ENCODE measurements at regions not wholly inside any gene's neighbourhood (a gene's known extent, or its start where the extent isn't known, plus 50 kb on each side); places are given as distances from the start of the nearest gene placed in this dataset.

DNA sequence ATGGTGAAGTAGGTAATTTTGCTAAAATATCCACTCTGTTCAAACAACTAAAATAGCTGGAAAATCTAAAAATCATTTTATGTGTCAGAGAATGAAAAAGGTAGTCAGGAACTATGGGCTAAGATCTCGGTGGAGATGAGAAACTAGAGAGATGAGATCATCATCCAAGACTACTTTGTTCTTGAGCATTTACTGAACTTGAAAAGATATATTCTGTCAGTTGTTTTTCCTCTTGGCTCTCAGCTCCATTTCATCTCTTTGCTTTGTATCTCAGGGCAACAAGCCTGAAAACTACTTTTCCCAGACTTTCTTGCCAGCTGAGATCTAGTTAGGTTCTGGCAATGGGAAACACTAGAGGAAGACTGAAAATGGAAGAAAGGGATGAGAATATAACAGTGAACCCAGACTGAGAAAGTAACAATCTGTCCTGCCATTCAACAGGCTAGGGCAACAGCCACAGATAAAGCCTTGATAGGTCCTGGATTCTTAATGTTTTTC is 346.2 kb upstream of the MEX3C start:
- H4K20me1 ChIP-seq (ENCODE audit: control insufficient read depth, extremely low read depth, insufficient read depth, low read length), result no peaks in the 10 kb centered on the region

DNA sequence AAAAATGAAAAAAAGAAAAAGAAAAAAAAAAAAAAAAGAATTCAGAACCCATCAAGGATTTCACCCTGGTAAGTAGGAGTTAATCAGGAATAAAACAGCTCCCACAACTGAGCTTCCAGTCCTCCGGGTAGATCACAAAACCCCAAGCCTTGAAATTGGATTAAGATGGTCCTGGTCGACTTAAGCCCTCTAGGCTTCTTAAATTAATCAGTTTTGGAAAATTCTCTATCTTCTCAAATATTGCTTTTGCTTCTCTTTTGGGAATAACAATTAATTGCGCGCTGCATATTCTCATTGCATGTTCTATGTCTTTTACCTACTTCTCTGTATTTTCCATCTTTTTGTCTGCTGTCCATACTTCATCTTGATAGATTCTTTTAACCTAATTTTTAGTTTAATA is 348.0 kb upstream of the MEX3C start:
- no peak overlapping the region for H3K27ac ChIP-seq (ENCODE audit: insufficient read depth, low read length)
- no peaks in the 10 kb centered on the region for H3K79me2 ChIP-seq (ENCODE audit: control insufficient read depth, insufficient read depth, low read length)

More for the DNA sequence above, 346.2 kb upstream of the MEX3C start:
- H3K36me3 ChIP-seq (ENCODE audit: control insufficient read depth, insufficient read depth, low read length), result no peaks in the 10 kb centered on the region
- H3K27me3 ChIP-seq (ENCODE audit: control insufficient read depth, insufficient read depth, low read length), result no peaks in the 10 kb centered on the region
- no peaks in the 10 kb centered on the region for H3K4me1 ChIP-seq (ENCODE audit: control insufficient read depth, extremely low read depth, insufficient read depth, low read length)
- no peak overlapping the region for H3K4me3 ChIP-seq (replicated peaks in 1 of 4; ENCODE audit: control extremely low read depth in 1 of 4, insufficient read depth in 1 of 4, low read depth in 3 of 4, low read length in 4 of 4)
- TF ChIP-seq, protein P1, sequence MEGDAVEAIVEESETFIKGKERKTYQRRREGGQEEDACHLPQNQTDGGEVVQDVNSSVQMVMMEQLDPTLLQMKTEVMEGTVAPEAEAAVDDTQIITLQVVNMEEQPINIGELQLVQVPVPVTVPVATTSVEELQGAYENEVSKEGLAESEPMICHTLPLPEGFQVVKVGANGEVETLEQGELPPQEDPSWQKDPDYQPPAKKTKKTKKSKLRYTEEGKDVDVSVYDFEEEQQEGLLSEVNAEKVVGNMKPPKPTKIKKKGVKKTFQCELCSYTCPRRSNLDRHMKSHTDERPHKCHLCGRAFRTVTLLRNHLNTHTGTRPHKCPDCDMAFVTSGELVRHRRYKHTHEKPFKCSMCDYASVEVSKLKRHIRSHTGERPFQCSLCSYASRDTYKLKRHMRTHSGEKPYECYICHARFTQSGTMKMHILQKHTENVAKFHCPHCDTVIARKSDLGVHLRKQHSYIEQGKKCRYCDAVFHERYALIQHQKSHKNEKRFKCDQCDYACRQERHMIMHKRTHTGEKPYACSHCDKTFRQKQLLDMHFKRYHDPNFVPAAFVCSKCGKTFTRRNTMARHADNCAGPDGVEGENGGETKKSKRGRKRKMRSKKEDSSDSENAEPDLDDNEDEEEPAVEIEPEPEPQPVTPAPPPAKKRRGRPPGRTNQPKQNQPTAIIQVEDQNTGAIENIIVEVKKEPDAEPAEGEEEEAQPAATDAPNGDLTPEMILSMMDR (conservative IDR thresholded peaks at IDR 0.05 in 1 of 2, IDR thresholded peaks at IDR 0.05 in 1 of 2; ENCODE audit: low read depth in 1 of 2, low read length in 2 of 2), result no peak
- no peak for TF ChIP-seq EZH2 (IDR thresholded peaks at IDR 0.05; ENCODE audit: low read length, missing control alignments)
- no peak for DNase-seq (ENCODE audit: low read depth in 2 of 2)
- no peaks in the 10 kb centered on the region for H3K9me3 ChIP-seq (ENCODE audit: control insufficient read depth, insufficient read depth, low read depth, low read length)
- no peak overlapping the region for H3K9ac ChIP-seq (ENCODE audit: insufficient read depth, low read length)
- H3K4me2 ChIP-seq (ENCODE audit: extremely low read depth, insufficient read depth, low read length), result no peak overlapping the region
- H3K79me2 ChIP-seq (ENCODE audit: control insufficient read depth, insufficient read depth, low read length), result no peaks in the 10 kb centered on the region
- H2AFZ ChIP-seq (ENCODE audit: low read length), result no peak overlapping the region
- H3K27ac ChIP-seq (ENCODE audit: insufficient read depth, low read length), result no peak overlapping the region

DNA sequence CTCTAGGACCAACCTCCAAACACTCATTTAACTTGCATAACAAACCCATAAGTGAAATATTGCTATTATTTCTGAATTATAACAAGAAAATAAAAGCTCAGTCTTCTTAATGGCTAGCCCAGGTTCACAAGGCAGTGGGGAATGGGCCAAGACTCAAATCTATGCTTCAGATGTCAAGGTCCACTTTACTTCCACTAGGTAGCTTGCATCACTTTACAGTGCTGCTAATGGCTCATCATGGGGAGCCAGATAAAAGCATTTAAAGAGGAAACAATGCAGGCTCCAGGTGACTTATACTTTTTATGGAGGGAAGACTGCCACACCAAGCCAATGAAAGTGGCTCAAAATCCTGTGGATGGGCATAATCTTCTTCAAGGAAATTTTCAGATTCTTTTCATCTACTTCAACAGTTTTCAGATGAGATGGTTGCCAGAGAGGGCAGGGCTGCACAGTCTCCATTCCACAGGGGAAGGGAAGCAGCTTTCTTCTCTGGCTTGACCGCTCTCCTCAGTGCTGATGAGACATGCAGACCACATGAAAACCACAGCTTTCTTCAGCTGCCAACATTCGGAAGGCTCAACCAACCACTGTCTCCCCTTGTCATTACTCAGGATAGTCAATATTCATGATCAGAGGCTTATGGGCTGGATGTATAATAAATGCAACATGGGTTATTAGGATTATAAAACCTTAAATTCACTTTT is 361.9 kb upstream of the MEX3C start:
- H3K9me3 ChIP-seq (ENCODE audit: control insufficient read depth, insufficient read depth, low read depth, low read length), result no peaks in the 10 kb centered on the region
- H2AFZ ChIP-seq (ENCODE audit: low read length), result no peak overlapping the region
- TF ChIP-seq, protein P1 (conservative IDR thresholded peaks at IDR 0.05 in 1 of 2, IDR thresholded peaks at IDR 0.05 in 1 of 2; ENCODE audit: low read depth in 1 of 2, low read length in 2 of 2), result no peak
- no peak for TF ChIP-seq EZH2 (IDR thresholded peaks at IDR 0.05; ENCODE audit: low read length, missing control alignments)
- no peaks in the 10 kb centered on the region for H3K4me1 ChIP-seq (ENCODE audit: control insufficient read depth, extremely low read depth, insufficient read depth, low read length)
- no peak overlapping the region for H3K9ac ChIP-seq (ENCODE audit: insufficient read depth, low read length)
- H3K4me3 ChIP-seq (replicated peaks in 1 of 4; ENCODE audit: control extremely low read depth in 1 of 4, insufficient read depth in 1 of 4, low read depth in 3 of 4, low read length in 4 of 4), result no peak overlapping the region
- H3K79me2 ChIP-seq (ENCODE audit: control insufficient read depth, insufficient read depth, low read length), result no peaks in the 10 kb centered on the region
- no peaks in the 10 kb centered on the region for H3K27me3 ChIP-seq (ENCODE audit: control insufficient read depth, insufficient read depth, low read length)
- H3K27ac ChIP-seq (ENCODE audit: insufficient read depth, low read length), result no peak overlapping the region
- no peaks in the 10 kb centered on the region for H3K36me3 ChIP-seq (ENCODE audit: control insufficient read depth, insufficient read depth, low read length)
- peak in 1 of 2 donors; percentile 14 for DNase-seq (ENCODE audit: low read depth in 2 of 2)
- no peak overlapping the region for H3K4me2 ChIP-seq (ENCODE audit: extremely low read depth, insufficient read depth, low read length)
- no peaks in the 10 kb centered on the region for H4K20me1 ChIP-seq (ENCODE audit: control insufficient read depth, extremely low read depth, insufficient read depth, low read length)

More for the DNA sequence above, 348.0 kb upstream of the MEX3C start:
- Histone ChIP-seq H3K4me3 (replicated peaks in 1 of 4; ENCODE audit: control extremely low read depth in 1 of 4, insufficient read depth in 1 of 4, low read depth in 3 of 4, low read length in 4 of 4) (no peak overlapping the region), H3K36me3 (ENCODE audit: control insufficient read depth, insufficient read depth, low read length) (no peaks in the 10 kb centered on the region), H3K9me3 (ENCODE audit: control insufficient read depth, insufficient read depth, low read depth, low read length) (no peaks in the 10 kb centered on the region), H3K27me3 (ENCODE audit: control insufficient read depth, insufficient read depth, low read length) (no peaks in the 10 kb centered on the region), H4K20me1 (ENCODE audit: control insufficient read depth, extremely low read depth, insufficient read depth, low read length) (no peaks in the 10 kb centered on the region), H3K4me2 (ENCODE audit: extremely low read depth, insufficient read depth, low read length) (no peak overlapping the region), H3K9ac (ENCODE audit: insufficient read depth, low read length) (no peak overlapping the region), H2AFZ (ENCODE audit: low read length) (no peak overlapping the region), H3K4me1 (ENCODE audit: control insufficient read depth, extremely low read depth, insufficient read depth, low read length) (no peaks in the 10 kb centered on the region)
- DNase-seq (ENCODE audit: low read depth in 2 of 2), result no peak
- TF ChIP-seq, protein P1 (conservative IDR thresholded peaks at IDR 0.05 in 1 of 2, IDR thresholded peaks at IDR 0.05 in 1 of 2; ENCODE audit: low read depth in 1 of 2, low read length in 2 of 2), result no peak
- no peak for TF ChIP-seq EZH2 (IDR thresholded peaks at IDR 0.05; ENCODE audit: low read length, missing control alignments)

Measured in fibroblast of lung (primary cell).